ENCODE measurements at regions not wholly inside any gene's neighbourhood (a gene's known extent, or its start where the extent isn't known, plus 50 kb on each side); places are given as distances from the start of the nearest gene placed in this dataset.
A peak's percentile ranks its signal among the peaks of the same experiment; 100 is the strongest.

DNA sequence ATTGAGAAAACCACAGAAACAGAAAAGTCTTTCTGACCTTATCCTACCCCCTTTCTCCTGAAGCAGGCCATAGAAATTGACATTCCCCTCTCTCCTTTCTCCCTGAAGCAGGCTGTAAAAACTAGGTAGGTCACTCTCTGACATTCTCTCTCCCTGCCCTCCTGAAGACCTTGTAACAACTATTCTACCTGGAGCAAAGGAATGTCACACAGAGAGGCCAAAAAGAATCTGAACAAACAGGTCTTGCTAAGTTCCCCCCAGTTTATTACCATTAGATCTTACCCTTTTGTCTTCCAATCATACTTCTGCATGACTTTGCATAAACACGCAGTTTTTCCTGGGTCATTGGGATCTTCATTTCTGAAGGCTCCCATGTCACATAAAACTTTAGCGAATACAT, 198.3 kb upstream of the GYPA start:
- POLR2A ChIA-PET (ENCODE audit: partially characterized antibody) = no interaction called here
- DNase-seq (ENCODE audit: low read depth in 1 of 2, low spot score in 2 of 2) = no peak
- peak overlapping the region; percentile 9; the same call in 1 of the 2 replicates for H2AFZ ChIP-seq (ENCODE audit: low read length)
- TF ChIP-seq SP1 (IDR thresholded peaks at IDR 0.05; ENCODE audit: low read depth, low read length) (no peak), EZH2 (IDR thresholded peaks at IDR 0.05; ENCODE audit: low read depth, low read length, severe bottlenecking) (no peak), KDM4A (IDR thresholded peaks at IDR 0.05; ENCODE audit: low read depth, low read length, severe bottlenecking) (no peak), CTBP2 (IDR thresholded peaks at IDR 0.05; ENCODE audit: borderline replicate concordance, insufficient read depth, insufficient read length, low read length) (no peak), FOSL1 (IDR thresholded peaks at IDR 0.05; ENCODE audit: insufficient read depth, low read depth, low read length) (no peak), ATF3 (IDR thresholded peaks at IDR 0.05; ENCODE audit: insufficient read depth, low read depth, low read length) (no peak), TAF1 (IDR thresholded peaks at IDR 0.05; ENCODE audit: low read depth, low read length) (no peak), PHF8 (conservative IDR thresholded peaks at IDR 0.05; ENCODE audit: low read depth, low read length) (no peak), TBP (IDR thresholded peaks at IDR 0.05; ENCODE audit: low read depth, low read length) (no peak), RBBP5 (IDR thresholded peaks at IDR 0.05; ENCODE audit: borderline replicate concordance, low read depth, low read length) (no peak), KDM1A (IDR thresholded peaks at IDR 0.05; ENCODE audit: borderline replicate concordance, low read length) (no peak), CREB1 (IDR thresholded peaks at IDR 0.05) (no peak), SUZ12 (IDR thresholded peaks at IDR 0.05; ENCODE audit: low read length) (no peak)

More for the DNA sequence above, 198.3 kb upstream of the GYPA start:
- Histone ChIP-seq H4K20me1 (replicated peaks in 1 of 2; ENCODE audit: control insufficient read depth in 1 of 2, insufficient read depth in 2 of 2, low read length in 2 of 2) (no peaks in the 10 kb centered on the region), H3K4me3 (ENCODE audit: extremely low read depth in 1 of 4, insufficient read depth in 2 of 4, low read depth in 3 of 4, low read length in 4 of 4) (no peak overlapping the region), H3K27me3 (replicated peaks in 1 of 4; ENCODE audit: control insufficient read depth in 3 of 4, extremely low read depth in 1 of 4, insufficient read depth in 3 of 4, low read length in 3 of 4) (no peaks in the 10 kb centered on the region), H3K56ac (replicated peaks; ENCODE audit: insufficient read length, low read depth, low read length) (no peak overlapping the region), H2BK120ac (replicated peaks; ENCODE audit: low read depth, low read length) (no peak overlapping the region), H3K9ac (replicated peaks in 1 of 4; ENCODE audit: extremely low read depth in 1 of 4, low read depth in 3 of 4, low read length in 3 of 4) (no peak overlapping the region), H3K36me3 (ENCODE audit: control insufficient read depth in 2 of 4, insufficient read depth in 4 of 4, low read length in 3 of 4) (no peaks in the 10 kb centered on the region), H2AK5ac (ENCODE audit: low read depth, low read length) (no peak overlapping the region), H4K5ac (ENCODE audit: insufficient read length, low read depth, low read length) (no peak overlapping the region), H2BK20ac (ENCODE audit: low read length) (no peak overlapping the region), H3K9me3 (ENCODE audit: insufficient read depth in 2 of 2, low read depth in 1 of 2, low read length in 1 of 2) (no peaks in the 10 kb centered on the region), H3K4me2 (ENCODE audit: insufficient read depth in 1 of 2, low read depth in 2 of 2, low read length in 2 of 2) (no peak overlapping the region), H2BK12ac (ENCODE audit: low read depth, low read length) (no peak overlapping the region), H3K79me2 (ENCODE audit: control insufficient read depth in 1 of 2, insufficient read depth in 2 of 2, low read length in 2 of 2) (no peaks in the 10 kb centered on the region), H3K4me1 (replicated peaks in 1 of 4; ENCODE audit: control insufficient read depth in 3 of 4, insufficient read depth in 4 of 4, low read length in 3 of 4) (peaks cover 0 to 7% (median 2%) of the 10 kb centered on the region in 4 experiments; a peak in 2 of 7 replicates), H4K91ac (replicated peaks; ENCODE audit: insufficient read length, low read length) (no peak overlapping the region), H2BK5ac (ENCODE audit: low read depth, low read length) (no peak overlapping the region), H3K23me2 (ENCODE audit: low read depth, low read length) (no peaks in the 10 kb centered on the region), H4K8ac (ENCODE audit: extremely low read depth, insufficient read depth, low read length) (no peak overlapping the region), H3K23ac (ENCODE audit: insufficient read length) (no peak overlapping the region), H3K27ac (ENCODE audit: low read depth, low read length) (no peak overlapping the region), H2BK15ac (ENCODE audit: low read length) (no peak overlapping the region), H3K4ac (replicated peaks; ENCODE audit: insufficient read length, low read depth, low read length) (no peak overlapping the region), H3K79me1 (ENCODE audit: low read depth, low read length) (no peaks in the 10 kb centered on the region), H3K14ac (ENCODE audit: insufficient read length) (no peak overlapping the region), H3K18ac (ENCODE audit: extremely low read depth, low read length) (no peak overlapping the region)
- FAIRE-seq = peak; percentile 13
- WGBS, 2 experiments (ENCODE audit: extremely low coverage in 1 of 2, insufficient coverage in 1 of 2, insufficient read length in 1 of 2, insufficient replicate concordance in 2 of 2, low coverage in 1 of 2, low lambda C conversion rate in 2 of 2, missing lambda C conversion rate in 1 of 2) = 97% methylated on average over 2 of the region's 2 CpGs; no CpG with 5 or more reads in 1 of the 2 experiments
- CTCF ChIA-PET (ENCODE audit: partially characterized antibody) = interaction anchor here (1.1 kb wide), 1 partner anchor 11 kb away, joined by 3 read pairs; no protein-coding TSS in a partner anchor

Data from H1 (cell line).